ENCODE measurements at regions not wholly inside any gene's neighbourhood (a gene's known extent, or its start where the extent isn't known, plus 50 kb on each side); places are given as distances from the start of the nearest gene placed in this dataset.
A peak's percentile ranks its signal among the peaks of the same experiment; 100 is the strongest.

DNA sequence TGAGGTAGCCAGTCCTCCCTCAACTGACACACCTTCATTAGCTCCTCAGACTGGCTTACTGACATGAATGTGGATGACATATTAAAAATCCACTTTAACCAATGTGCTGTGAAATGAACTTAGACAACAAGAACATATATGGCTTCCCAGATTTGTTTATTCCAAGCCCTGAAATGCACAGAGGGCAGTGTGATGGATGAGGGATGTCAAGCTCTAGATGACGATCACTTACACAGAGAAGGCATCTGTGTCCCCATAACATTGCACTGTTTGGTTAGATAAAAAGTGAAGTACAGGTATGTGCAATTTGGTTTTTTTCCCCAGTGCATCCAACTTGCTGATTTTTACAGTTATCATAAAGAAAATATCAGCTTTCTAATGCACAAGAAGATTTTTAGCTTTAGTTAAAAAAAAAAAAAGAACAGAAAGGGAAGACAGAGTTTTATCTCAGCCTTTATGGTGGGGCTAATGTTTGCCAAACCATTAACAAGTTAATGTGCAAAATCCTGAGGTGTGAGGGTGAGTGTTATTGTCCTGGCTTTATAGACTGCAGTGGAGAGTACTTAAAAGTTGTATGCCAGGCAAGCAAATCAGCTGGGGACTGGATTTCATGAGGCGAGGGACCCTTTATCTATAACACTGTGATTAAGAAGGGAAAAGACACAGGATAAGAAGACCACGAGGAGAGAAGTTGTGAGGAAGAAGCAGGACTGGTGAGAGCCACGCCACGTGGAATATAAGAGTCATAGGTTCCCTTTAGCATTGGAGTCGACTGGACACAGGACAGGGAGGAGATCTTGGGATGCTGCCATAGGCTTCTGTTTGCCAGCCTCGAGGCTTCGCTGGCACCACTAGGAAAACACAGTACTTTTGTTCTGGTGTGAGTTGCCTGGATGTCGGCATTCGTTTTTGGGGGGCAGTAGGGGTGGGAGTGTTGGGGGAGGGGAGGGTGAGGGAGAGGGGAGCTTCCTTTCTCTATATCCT is 90.0 kb upstream of the BACH2 start:
- ATAC-seq (no peak), DNase-seq (no peak)
- intact Hi-C loops (cut with DNase I, micrococcal nuclease): no loop called here

DNA sequence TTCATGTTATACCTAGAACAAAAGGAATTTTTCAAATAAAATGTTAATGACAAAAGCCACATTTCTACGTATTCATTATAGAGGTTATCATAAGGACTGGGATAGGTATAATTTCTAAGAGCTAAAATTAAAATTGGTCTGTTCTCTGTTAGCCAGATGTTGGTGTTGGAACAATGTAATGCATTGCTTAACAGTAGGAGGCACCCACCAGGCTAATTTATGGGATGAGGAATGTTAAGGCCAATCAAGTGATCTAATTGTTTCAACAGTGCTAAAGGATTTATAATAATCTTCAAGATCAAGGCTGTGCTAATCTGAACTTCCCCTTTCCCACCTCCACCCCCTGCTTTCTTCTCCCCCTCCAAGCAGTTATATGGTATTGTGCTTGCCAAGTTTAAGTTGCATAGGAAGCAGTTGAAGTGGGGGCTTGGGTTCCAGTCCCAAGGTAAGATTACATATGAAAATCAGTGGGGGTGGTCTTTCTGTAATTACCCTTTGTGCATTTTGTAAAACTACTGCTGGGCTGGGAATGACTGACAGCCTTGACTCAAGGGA is 89.2 kb upstream of the BACH2 start:
- ATAC-seq (no peak), DNase-seq (no peak)
- intact Hi-C loops (cut with DNase I, micrococcal nuclease): no loop called here

DNA sequence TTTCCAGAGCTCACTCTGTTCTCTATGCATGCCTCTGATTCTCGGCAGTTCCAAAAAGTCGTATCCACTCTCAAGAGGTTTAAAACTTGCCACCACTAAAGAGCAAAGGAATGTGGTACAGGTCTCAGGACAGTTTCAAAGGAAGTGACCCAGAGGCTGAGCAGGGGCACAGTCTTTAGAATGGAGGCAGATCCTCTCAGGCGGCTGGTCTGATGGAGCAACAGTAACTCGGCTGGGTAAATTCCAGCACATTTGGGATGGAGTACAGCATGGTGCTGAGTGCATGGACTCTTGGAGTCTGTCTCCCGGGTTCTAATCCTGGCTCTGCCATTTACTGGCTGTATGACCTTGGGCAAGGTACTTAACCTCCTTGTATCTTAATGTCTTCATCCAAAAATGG is 88.1 kb upstream of the BACH2 start:
- intact Hi-C loops (cut with DNase I, micrococcal nuclease): no loop called here
- no peak for ATAC-seq
- DNase-seq: no peak

DNA sequence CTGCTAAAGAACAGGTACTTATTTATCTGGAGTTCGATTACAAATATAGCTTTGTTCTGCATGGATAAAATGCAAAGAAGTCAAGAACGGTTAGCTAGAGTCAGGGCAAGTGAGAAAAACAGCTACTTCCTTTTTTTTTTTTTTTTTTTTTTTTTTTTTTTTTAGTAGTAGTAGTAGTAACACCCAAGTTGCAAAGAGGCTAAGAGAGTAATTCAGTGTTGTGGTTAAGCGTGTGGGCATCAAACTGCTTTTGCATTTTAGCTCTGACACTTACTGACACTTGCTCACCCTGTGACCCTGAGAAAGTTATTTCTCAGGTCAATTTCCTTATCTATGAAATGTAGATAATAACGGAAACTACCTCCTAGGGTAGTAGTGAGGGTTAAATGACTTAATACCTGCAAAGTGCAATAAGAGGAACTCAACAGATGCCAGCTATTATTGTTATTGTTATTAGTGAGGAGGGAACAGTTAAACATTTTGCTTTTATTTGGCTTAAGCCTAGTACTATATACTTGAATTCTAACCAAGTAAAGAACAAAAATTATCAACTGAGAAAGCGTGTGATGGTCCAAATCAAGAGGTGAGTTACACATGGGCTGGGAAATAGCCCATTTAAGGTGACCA is 86.7 kb upstream of the BACH2 start:
- no peak for DNase-seq
- ATAC-seq: no peak
- intact Hi-C loops (cut with DNase I, micrococcal nuclease): no loop called here

DNA sequence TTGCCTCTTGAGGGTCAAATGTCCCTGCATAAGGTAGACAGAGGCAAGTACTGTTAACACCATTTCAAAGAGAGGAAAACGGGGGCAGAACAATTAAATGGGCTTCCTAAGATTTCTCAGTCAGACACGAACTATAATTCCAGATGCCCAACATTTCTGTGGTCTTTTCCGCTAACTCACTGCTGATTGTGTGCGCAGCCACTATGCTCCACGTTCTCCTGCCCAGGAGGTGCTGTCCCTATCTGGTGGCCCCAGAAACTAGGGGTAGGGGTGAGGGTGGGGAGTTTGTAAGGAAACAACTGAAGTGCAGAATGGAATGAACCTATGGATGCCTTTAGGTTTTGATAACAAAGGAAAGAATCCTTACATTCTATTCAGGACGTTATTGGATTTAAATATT is 86.1 kb upstream of the BACH2 start:
- no peak for DNase-seq
- intact Hi-C loops (cut with DNase I, micrococcal nuclease): no loop called here
- ATAC-seq: no peak

DNA sequence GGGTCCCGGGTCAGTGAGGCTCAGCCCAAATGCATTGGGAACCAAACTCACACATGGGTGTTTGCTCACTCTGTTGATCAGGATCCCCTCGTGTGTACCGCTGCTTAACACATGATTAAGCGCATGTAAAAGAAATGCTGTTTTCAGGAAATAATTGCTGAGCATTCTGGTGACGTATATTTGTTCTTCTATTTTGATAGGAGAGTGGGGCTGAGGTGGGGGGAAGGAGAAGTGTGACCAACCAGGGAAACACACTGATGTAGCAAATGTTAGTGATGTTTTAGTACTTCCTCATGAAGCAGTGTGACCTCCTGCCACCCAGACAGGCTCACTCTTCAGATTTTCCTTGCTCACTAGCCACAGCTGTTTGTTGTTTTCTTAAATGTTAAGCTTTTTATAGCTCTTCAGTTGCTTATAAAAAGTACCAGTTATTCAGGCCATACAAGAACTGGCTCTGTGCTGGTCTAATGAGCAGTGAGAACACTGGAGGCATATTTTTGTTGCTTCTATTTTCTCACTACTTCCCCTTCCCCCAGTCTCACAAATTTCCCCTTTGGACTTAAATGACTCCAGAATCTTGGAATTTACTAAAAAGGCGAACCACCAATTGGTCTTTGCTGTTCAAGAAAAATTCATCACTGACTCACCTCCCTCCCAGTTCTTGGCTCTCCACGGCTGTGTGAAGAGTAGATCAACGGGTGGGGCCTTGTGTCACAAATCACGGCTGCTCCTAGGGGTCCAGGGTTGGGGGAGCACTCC is 79.2 kb upstream of the BACH2 start:
- DNase-seq: no peak
- intact Hi-C loops (cut with DNase I, micrococcal nuclease): no loop called here
- ATAC-seq: no peak

DNA sequence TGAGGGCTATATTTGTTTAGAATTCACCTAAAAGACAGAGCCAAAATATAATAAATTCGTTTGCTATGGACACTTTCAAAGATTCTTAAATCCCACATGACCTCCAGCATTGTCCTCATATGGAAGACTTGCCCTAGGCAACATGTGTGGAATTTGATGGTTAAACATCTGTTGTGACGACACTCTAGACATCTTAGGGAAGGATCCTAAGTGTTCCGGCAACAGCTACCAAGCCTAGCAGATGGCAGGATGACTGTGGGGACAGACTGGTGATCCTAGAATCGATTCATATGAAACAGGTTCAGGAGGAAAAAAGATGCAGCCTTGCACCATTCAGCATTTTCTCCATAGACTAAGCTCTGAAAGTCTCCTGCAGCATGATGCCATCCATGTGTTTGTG is 77.6 kb upstream of the BACH2 start:
- no peak for ATAC-seq
- intact Hi-C loops (cut with DNase I, micrococcal nuclease): no loop called here
- DNase-seq: no peak

DNA sequence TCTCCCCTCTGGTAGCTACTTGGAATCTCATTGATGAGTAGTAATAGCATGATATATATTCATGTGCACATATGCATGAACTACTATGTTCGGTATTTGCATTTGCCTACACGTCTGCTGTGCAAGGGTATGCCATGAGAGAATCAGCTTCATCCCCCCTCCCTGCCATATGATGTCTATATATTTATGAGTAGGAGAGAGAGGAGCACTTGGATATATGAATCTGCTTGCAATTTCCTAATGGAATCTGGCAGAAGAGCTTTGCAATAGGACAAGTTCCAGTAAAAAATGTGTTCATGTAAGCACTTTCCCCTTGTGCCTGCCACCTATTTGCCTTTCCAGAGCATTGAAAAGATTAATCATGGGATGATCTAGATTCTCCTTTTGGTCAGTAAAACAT is 76.2 kb upstream of the BACH2 start:
- intact Hi-C loops (cut with DNase I, micrococcal nuclease): no loop called here
- ATAC-seq (no peak), DNase-seq (no peak)

DNA sequence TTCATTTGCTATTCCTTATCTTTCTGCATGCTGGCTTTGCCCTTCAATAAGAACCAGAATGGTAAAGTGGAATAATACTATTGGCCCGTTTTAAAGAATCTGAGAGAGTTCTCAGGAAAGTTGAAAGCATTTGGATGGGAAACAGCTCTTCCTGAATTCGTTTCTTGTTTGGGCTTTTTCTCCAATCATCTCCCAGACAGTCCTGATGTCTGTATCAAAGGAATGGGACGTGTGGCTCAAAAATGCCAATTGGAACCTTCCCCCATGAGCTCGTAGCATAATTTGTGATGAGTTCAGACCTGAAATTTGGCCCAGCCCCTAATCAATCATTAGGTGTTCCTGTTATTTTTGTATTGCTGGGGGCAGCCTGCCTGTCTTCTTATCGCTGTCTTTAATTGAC is 75.8 kb upstream of the BACH2 start:
- DNase-seq: no peak
- intact Hi-C loops (cut with DNase I, micrococcal nuclease): no loop called here
- no peak for ATAC-seq

DNA sequence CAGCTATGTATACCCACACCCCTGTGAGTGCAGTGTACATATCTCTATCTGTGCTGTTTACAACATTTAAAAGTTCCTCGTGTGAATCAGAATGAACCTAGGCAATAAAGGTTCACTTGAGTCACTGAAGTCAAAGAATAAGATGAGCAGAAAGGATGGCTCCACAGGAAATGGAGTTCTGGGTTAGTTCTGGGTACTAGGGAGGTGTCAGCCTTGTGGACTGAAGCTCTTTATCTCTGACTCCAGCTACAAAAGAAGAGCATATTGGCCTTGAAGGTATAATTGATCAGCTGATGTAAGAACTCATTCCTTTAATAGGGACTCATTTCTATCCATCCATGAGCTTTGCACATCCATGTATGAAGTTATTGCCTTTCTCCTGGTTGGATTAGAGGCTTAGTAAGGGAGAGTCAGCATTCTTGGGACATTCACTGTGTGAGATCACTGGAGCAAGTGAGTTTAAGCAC is 73.9 kb upstream of the BACH2 start:
- intact Hi-C loops (cut with DNase I, micrococcal nuclease): no loop called here
- ATAC-seq (no peak), DNase-seq (no peak)

DNA sequence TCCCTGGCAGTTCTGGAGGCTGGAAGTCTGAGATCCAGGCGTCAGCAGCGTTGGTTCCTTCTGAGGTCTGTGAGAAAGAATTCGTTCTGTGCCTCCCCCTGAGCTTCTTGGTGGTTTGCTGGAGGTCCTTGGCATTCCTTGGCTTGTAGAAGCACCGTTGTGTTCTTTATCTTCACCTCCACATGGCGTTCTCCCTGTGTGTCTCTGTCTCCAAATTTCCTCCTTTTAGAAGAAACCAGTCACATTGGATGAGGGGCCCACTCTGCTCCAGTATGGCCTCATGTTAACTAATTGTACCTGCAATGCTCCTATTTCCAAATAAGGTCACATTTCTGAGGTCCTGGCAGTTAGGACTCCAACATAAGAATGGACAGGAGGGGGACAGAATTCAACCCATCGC is 73.0 kb upstream of the BACH2 start:
- intact Hi-C loops (cut with DNase I, micrococcal nuclease): no loop called here
- ATAC-seq (no peak), DNase-seq (no peak)

DNA sequence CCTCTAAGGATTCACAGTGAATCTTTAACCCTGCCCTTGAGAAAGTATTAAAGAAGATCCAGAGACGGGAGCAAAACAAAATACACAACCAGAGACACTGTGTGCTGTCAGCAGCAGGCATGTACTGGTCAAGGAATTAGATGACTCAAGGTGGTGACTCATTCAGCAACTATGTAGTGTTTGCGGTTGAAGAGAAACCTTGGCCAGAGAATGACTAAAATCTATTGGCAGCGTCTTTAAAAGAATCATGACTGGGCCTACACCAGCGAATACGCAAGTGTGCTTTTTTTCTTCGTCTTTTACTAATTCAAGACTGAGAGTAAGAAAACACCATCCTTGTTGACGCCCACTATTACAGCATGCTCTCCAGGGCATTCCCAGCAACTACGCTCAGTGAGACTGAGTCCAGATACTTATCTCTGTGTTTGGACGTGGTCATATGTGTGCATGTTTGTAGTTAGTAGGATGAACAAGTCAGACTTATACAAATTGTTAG is 72.4 kb upstream of the BACH2 start:
- DNase-seq (peak in 1 of 2 donors; percentile 46), ATAC-seq (peak; percentile 58)
- intact Hi-C loops (cut with DNase I, micrococcal nuclease): no loop called here

DNA sequence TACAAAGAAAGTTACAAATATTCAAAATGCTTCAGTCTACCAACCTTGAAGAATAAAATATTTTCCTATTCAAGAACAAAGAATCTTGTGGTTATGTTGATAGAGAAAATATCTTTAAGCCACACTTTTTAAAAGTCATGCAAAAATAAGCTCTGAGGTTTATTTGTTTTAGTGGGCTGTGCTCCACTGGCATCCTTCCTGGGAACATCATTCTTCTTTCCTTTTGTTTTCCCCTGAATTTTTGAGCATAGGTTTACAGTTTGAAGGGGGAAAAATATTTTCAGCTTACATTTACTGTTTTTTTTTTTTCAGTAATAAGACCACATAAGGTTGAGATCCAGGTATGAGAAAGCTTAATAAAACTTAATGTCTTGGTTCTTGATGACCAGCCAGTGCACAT is 72.0 kb upstream of the BACH2 start:
- ATAC-seq (no peak), DNase-seq (no peak)
- intact Hi-C loops (cut with DNase I, micrococcal nuclease): no loop called here

DNA sequence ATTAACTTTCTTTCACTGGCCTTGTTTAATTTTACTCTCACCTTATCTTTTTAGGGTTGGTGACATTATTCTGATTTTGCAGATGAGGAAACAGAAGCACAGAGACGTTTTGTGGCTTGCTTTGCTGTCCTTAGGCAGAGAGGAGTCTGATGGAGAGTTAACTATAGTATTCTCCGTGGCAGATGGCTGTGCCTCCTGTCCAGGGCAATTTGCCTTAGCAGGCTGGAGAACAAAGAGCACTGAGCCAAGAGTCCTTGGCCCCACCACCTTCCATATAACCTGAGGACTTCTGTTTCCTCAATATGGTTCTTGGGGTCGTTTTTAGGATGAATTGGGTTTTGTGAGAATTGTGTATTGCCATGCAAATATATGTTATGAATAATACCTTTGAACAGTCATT is 71.4 kb upstream of the BACH2 start:
- intact Hi-C loops (cut with DNase I, micrococcal nuclease): no loop called here
- no peak for ATAC-seq
- DNase-seq: no peak

DNA sequence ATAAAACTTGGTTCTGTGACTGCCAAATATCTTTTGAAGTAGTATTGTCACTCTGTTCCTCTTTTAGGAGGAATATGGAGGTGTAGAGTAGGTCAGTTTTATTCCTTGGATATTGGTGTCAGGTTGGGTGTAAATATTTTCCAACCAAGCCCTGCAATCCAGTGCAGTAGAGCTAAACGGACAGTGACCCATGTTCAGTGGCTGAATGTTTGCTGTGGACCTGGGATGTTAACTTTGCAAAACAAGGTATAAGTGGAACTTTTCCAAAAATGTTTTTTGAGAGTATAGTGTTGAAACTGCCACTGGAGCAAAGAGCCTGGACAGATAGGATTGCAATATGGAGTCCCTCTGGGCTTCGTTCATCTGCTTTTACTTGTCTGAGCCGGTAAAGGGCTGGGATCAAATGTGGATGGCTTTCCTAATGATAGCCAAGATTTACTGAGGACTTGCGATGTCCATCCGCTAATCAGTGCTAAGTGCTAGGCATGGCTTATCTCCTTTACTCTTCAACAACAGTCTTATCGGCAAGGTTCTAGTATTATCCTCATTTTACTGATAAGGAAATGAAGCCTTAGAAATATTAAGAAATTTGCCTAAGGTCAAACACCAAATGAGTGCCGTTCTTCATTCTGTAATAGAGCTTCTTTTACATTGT is 69.0 kb upstream of the BACH2 start:
- intact Hi-C loops (cut with DNase I, micrococcal nuclease): no loop called here
- ATAC-seq (no peak), DNase-seq (no peak)

DNA sequence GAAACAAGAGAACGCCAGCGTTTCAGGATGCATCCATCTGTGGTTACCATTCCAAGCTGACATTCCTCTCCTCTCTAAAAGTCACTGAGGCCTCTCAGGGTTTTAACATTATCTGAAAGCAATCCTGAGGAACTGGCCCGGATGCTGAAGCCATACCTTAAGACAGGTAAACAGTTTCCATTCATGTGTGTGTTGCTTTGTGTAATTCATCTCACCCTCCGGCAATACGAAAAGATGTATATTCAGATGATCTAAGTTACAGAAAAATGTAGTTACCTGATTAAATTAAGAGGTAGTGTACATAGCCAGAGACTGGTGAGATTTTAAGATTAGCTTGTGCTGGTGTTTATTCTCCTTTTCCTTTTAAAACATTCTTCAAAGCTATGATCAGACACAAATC is 68.4 kb upstream of the BACH2 start:
- ATAC-seq (no peak), DNase-seq (no peak)
- intact Hi-C loops (cut with DNase I, micrococcal nuclease): no loop called here

DNA sequence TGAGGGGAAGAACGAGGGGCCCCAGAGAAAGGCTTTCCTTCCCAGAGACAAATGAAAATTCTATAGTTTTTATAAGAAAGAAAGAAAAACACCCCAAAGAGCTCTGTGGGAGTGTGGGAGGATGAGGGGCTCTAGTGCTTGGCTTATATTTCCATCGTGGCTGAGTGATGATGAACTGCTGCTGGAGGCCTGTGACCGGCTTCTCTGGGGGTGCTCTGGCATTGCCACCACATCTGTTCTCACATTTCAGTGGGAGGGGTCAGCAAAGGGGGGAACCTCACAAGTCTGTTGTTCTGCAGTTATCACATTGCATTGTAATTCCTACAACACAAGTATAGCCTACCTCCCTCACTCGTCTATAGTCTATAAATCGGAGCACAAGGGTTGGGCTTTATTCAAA is 67.6 kb upstream of the BACH2 start:
- no peak for DNase-seq
- no peak for ATAC-seq
- intact Hi-C loops (cut with DNase I, micrococcal nuclease): no loop called here

DNA sequence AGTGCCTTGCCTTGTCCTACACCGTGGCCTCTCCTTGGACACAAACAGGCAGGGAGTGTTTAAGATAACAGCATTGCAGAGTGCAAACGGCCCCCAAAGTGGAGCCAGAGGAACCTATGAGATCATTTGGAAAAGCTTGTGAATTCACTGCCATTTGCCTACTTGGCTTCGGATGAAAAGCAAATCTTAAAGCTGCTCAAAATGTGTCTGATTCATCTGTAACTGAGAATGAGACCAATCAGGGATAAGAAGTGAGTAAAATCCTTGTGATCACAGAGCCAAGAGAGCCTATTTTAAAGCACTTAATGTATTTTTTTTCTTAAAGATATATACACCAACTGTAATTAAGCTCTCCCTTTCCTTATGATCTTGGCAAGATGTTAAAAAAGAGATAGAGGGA is 65.7 kb upstream of the BACH2 start:
- intact Hi-C loops (cut with DNase I, micrococcal nuclease): no loop called here
- no peak for DNase-seq
- ATAC-seq: no peak

DNA sequence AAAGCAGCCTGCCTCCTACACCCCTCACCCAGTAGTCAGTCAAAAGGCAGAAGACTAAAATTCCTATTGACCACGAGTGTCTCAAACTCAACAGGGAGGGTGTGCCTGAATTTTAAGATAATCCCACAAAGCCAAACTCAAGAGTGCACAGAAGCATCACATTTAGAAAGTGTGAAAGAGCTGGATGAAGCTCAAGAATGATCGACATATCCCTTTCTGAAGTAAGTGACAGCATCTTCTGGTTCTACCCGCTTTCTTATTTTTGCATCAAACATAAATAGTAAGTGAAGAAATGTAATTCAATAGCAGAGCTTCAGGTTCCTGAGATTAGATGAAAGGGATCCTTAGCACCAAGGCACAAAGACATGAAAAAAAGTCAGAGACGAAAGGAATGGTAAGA is 64.5 kb upstream of the BACH2 start:
- intact Hi-C loops (cut with DNase I, micrococcal nuclease): no loop called here
- no peak for DNase-seq
- ATAC-seq: no peak

All from left colon (tissue), 2 donors.